ENCODE measurements at regions not wholly inside any gene's neighbourhood (a gene's known extent, or its start where the extent isn't known, plus 50 kb on each side); places are given as distances from the start of the nearest gene placed in this dataset.

DNA sequence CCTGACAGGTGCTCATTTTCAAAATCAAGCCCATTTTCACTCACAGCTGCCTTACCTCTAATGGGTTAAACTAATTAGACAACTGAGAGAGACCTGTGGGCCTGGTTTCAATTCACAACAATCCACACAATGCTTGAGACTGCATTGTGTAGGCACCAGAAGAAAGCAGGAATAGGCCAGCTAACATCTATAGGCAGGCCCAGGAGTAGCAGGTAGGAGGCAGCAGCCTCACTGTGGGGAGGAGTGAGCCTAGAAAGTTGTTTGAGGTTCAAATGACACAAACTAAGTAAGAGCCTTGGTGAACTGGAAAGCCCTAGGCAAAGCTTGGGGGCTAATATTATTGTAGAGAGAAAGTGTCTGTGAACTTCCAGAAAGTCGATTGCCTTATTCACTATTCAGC lies 289.5 kb upstream of the CCDC196 start:
- no peak overlapping the region for H3K4me3 ChIP-seq
- ChIA-PET CTCF (no interaction called here), SMC1A (ENCODE audit: uncharacterized antibody, unreplicated experiment) (no interaction called here), RAD21 (ENCODE audit: unreplicated experiment) (no interaction called here), POLR2A (no interaction called here)
- intact Hi-C loops (cut with micrococcal nuclease; ENCODE audit: unreplicated experiment) (no loop called here), in situ Hi-C loops (cut with MboI) (no loop called here)
- no peak for FAIRE-seq
- no peaks in the 10 kb centered on the region for H3K4me1 ChIP-seq (ENCODE audit: control insufficient read depth, insufficient read depth, low read length)
- H2AFZ ChIP-seq (ENCODE audit: control insufficient read depth, low read depth, low read length), result no peak overlapping the region
- no peaks in the 10 kb centered on the region for H4K20me1 ChIP-seq (ENCODE audit: control insufficient read depth, insufficient read depth)
- 0% methylated on average over 1 of the region's 1 CpG for WGBS (ENCODE audit: insufficient coverage, insufficient replicate concordance, low lambda C conversion rate, missing lambda C conversion rate)
- no peak for TF ChIP-seq ZZZ3 (IDR thresholded peaks at IDR 0.05; ENCODE audit: control insufficient read depth, insufficient read length, low read depth)
- TF ChIP-seq, protein P1, sequence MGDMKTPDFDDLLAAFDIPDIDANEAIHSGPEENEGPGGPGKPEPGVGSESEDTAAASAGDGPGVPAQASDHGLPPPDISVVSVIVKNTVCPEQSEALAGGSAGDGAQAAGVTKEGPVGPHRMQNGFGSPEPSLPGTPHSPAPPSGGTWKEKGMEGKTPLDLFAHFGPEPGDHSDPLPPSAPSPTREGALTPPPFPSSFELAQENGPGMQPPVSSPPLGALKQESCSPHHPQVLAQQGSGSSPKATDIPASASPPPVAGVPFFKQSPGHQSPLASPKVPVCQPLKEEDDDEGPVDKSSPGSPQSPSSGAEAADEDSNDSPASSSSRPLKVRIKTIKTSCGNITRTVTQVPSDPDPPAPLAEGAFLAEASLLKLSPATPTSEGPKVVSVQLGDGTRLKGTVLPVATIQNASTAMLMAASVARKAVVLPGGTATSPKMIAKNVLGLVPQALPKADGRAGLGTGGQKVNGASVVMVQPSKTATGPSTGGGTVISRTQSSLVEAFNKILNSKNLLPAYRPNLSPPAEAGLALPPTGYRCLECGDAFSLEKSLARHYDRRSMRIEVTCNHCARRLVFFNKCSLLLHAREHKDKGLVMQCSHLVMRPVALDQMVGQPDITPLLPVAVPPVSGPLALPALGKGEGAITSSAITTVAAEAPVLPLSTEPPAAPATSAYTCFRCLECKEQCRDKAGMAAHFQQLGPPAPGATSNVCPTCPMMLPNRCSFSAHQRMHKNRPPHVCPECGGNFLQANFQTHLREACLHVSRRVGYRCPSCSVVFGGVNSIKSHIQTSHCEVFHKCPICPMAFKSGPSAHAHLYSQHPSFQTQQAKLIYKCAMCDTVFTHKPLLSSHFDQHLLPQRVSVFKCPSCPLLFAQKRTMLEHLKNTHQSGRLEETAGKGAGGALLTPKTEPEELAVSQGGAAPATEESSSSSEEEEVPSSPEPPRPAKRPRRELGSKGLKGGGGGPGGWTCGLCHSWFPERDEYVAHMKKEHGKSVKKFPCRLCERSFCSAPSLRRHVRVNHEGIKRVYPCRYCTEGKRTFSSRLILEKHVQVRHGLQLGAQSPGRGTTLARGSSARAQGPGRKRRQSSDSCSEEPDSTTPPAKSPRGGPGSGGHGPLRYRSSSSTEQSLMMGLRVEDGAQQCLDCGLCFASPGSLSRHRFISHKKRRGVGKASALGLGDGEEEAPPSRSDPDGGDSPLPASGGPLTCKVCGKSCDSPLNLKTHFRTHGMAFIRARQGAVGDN (IDR thresholded peaks at IDR 0.05), result no peak
- no peak for TF ChIP-seq NBN (IDR thresholded peaks at IDR 0.05)
- no peak for TF ChIP-seq CREM (IDR thresholded peaks at IDR 0.05; ENCODE audit: low read depth)
- no peak for TF ChIP-seq MYC (IDR thresholded peaks at IDR 0.05; ENCODE audit: insufficient read depth, insufficient read length, insufficient replicate concordance, low read length, severe bottlenecking)
- no peak for TF ChIP-seq CBX3 (IDR thresholded peaks at IDR 0.05; ENCODE audit: borderline replicate concordance, low read depth)
- TF ChIP-seq MEF2B (IDR thresholded peaks at IDR 0.05; ENCODE audit: partially characterized antibody, poor library complexity, severe bottlenecking), result no peak
- TF ChIP-seq ZBED1 (IDR thresholded peaks at IDR 0.05; ENCODE audit: borderline replicate concordance), result no peak
- no peak for TF ChIP-seq SREBF1 (IDR thresholded peaks at IDR 0.05; ENCODE audit: low read length)
- TF ChIP-seq TCF3 (IDR thresholded peaks at IDR 0.05; ENCODE audit: borderline replicate concordance, insufficient read depth, low read depth, low read length), result no peak
- no peak for TF ChIP-seq DPF2 (IDR thresholded peaks at IDR 0.05)
- no peak for TF ChIP-seq POLR2A (IDR thresholded peaks at IDR 0.05; ENCODE audit: low read depth, low read length)
- TF ChIP-seq, protein P2, sequence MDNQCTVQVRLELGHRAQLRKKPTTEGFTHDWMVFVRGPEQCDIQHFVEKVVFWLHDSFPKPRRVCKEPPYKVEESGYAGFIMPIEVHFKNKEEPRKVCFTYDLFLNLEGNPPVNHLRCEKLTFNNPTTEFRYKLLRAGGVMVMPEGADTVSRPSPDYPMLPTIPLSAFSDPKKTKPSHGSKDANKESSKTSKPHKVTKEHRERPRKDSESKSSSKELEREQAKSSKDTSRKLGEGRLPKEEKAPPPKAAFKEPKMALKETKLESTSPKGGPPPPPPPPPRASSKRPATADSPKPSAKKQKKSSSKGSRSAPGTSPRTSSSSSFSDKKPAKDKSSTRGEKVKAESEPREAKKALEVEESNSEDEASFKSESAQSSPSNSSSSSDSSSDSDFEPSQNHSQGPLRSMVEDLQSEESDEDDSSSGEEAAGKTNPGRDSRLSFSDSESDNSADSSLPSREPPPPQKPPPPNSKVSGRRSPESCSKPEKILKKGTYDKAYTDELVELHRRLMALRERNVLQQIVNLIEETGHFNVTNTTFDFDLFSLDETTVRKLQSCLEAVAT (IDR thresholded peaks at IDR 0.05), result no peak
- no TSS peak for BruUV-seq (replicated peaks)
- no peak overlapping the region for H3K27ac ChIP-seq (ENCODE audit: control insufficient read depth, insufficient read depth)
- H3K79me2 ChIP-seq (ENCODE audit: control insufficient read depth, insufficient read depth, low read length), result no peaks in the 10 kb centered on the region
- H3K4me2 ChIP-seq (ENCODE audit: control insufficient read depth, insufficient read depth), result no peak overlapping the region
- no peaks in the 10 kb centered on the region for H3K36me3 ChIP-seq (ENCODE audit: control insufficient read depth in 2 of 2, insufficient read depth in 2 of 2, low read length in 1 of 2)
- H3K27me3 ChIP-seq (replicated peaks in 1 of 2; ENCODE audit: control insufficient read depth in 2 of 2, insufficient read depth in 2 of 2, low read length in 1 of 2), result no peaks in the 10 kb centered on the region
- no peak overlapping the region for H3K9ac ChIP-seq (ENCODE audit: control insufficient read depth, insufficient read depth, low read length)
- H3K9me3 ChIP-seq (replicated peaks; ENCODE audit: control insufficient read depth, insufficient read depth, low read length), result no peaks in the 10 kb centered on the region; the same call in 2 of the 3 replicates
- no peak for DNase-seq (ENCODE audit: low read depth, low spot score)
- ATAC-seq, result no peak

Measured in GM12878 (cell line).